ENCODE measurements at regions not wholly inside any gene's neighbourhood (a gene's known extent, or its start where the extent isn't known, plus 50 kb on each side); places are given as distances from the start of the nearest gene placed in this dataset.
A peak's percentile ranks its signal among the peaks of the same experiment; 100 is the strongest.

- Histone ChIP-seq H3K27ac (ENCODE audit: low read depth, low read length) (no peak overlapping the region), H2AFZ (ENCODE audit: low read length, unreplicated experiment) (no peak overlapping the region), H3K27me3 (ENCODE audit: insufficient read depth, low read length) (no peaks in the 10 kb centered on the region), H3K36me3 (ENCODE audit: insufficient read depth, low read length) (no peaks in the 10 kb centered on the region), H3K4me3 (ENCODE audit: low read depth, low read length) (no peak overlapping the region), H3K79me2 (ENCODE audit: control insufficient read depth, insufficient read depth, low read length, unreplicated experiment) (no peaks in the 10 kb centered on the region), H3K4me1 (ENCODE audit: control insufficient read depth, insufficient read depth, low read length, unreplicated experiment) (peaks cover 41% of the 10 kb centered on the region)
Measured at GRCh38 chr18:34655131-34655530, 55.0 kb upstream of the DTNA start.

GRCh38 chr18:34657860-34658500, 52.1 kb upstream of the DTNA start:
- Histone ChIP-seq H3K27me3 (ENCODE audit: insufficient read depth, low read length) (no peaks in the 10 kb centered on the region), H3K4me1 (ENCODE audit: control insufficient read depth, insufficient read depth, low read length, unreplicated experiment) (peaks cover 40% of the 10 kb centered on the region)

GRCh38 chr18:34659579-34660517, 50.2 kb upstream of the DTNA start:
- Histone ChIP-seq H3K36me3 (ENCODE audit: insufficient read depth, low read length) (no peaks in the 10 kb centered on the region), H3K79me2 (ENCODE audit: control insufficient read depth, insufficient read depth, low read length, unreplicated experiment) (no peaks in the 10 kb centered on the region), H2AFZ (ENCODE audit: low read length, unreplicated experiment) (peak overlapping the region; percentile 86), H3K4me1 (ENCODE audit: control insufficient read depth, insufficient read depth, low read length, unreplicated experiment) (peaks cover 40% of the 10 kb centered on the region), H3K4me3 (ENCODE audit: low read depth, low read length) (peak overlapping the region; percentile 25; the same call in 1 of the 2 replicates), H3K27ac (ENCODE audit: low read depth, low read length) (peak overlapping the region; percentile 84), H3K27me3 (ENCODE audit: insufficient read depth, low read length) (no peaks in the 10 kb centered on the region)

More at GRCh38 chr18:34657860-34658500, 52.1 kb upstream of the DTNA start:
- no peak overlapping the region for H3K4me3 ChIP-seq (ENCODE audit: low read depth, low read length)
- no peaks in the 10 kb centered on the region for H3K36me3 ChIP-seq (ENCODE audit: insufficient read depth, low read length)
- no peak overlapping the region for H2AFZ ChIP-seq (ENCODE audit: low read length, unreplicated experiment)
- no peaks in the 10 kb centered on the region for H3K79me2 ChIP-seq (ENCODE audit: control insufficient read depth, insufficient read depth, low read length, unreplicated experiment)
- H3K27ac ChIP-seq (ENCODE audit: low read depth, low read length) = no peak overlapping the region

Data from ACC112 (cell line).